Sigmoid colon (tissue), 6 donors: ENCODE measurements at regions not wholly inside any gene's neighbourhood (a gene's known extent, or its start where the extent isn't known, plus 50 kb on each side); places are given as distances from the start of the nearest gene placed in this dataset.

Experiments
- DNase-seq: peaks from one replicate; pipeline ENCODE4 v3.0.0-alpha.2; 2019
- H3K27ac ChIP-seq, 4 donors: fragments of 200-600 bp; sonication (generic); one replicate each; pipeline ENCODE4 v1.5.1; 2016 to 2019; ENCODE audit warnings: mild to moderate bottlenecking in 1 of 4
- H3K27me3 ChIP-seq, 3 donors: fragments of 200-600 bp; sonication (generic); one replicate each; pipeline ENCODE4 v1.5.1; 2019; ENCODE audit warnings: mild to moderate bottlenecking in 1 of 3
- H3K36me3 ChIP-seq, 4 donors: fragments of 200-600 bp; sonication (generic); one replicate each; pipeline ENCODE4 v1.5.1; 2016 to 2019
- H3K4me1 ChIP-seq, 4 donors: fragments of 200-600 bp; sonication (generic); one replicate each; pipeline ENCODE4 v1.5.1; 2017 to 2019
- H3K4me3 ChIP-seq, 4 donors: fragments of 200-600 bp; sonication (generic); one replicate each; pipeline ENCODE4 v1.5.1; 2017 to 2019; ENCODE audit warnings: mild to moderate bottlenecking in 2 of 4, moderate library complexity in 1 of 4
- H3K9me3 ChIP-seq, 4 donors: fragments of 200-600 bp in 3 of 4; sonication (generic) in 3 of 4; one replicate each; pipeline versions ENCODE4 v1.5.1 to v1.6.1; 2013 to 2019
- CTCF ChIP-seq, 4 experiments: fragments of 450-650 bp in 3 of 4; fragments of 200-600 bp in 1 of 4; IDR thresholded peaks; one replicate each; pipeline ENCODE4 v1.5.1; 2016 to 2019; ENCODE audit warnings: antibody characterized with exemption in 4 of 4, mild to moderate bottlenecking in 3 of 4, moderate library complexity in 2 of 4
- EP300 ChIP-seq, 4 donors: sonication (generic); formaldehyde crosslinking; IDR thresholded peaks; one replicate each; pipeline ENCODE4 v1.6.1; 2017; ENCODE audit warnings: antibody characterized with exemption in 4 of 4
- POLR2A ChIP-seq, 2 donors: fragments of 450-650 bp; IDR thresholded peaks; one replicate each; pipeline ENCODE4 v1.6.1; 2016; ENCODE audit warnings: antibody characterized with exemption in 2 of 2, mild to moderate bottlenecking in 2 of 2, moderate library complexity in 2 of 2
- POLR2AphosphoS5 ChIP-seq, 4 donors: sonication (generic); formaldehyde crosslinking; IDR thresholded peaks; one replicate each; pipeline ENCODE4 v1.6.1; 2017; ENCODE audit warnings: antibody characterized with exemption in 4 of 4
- WGBS, 2 donors: extraction: QIAGEN DNeasy Blood & Tissue Kit; methylation state at CpG; one replicate each; pipeline ENCODE4 v1.1.7; 2013; 5-methylcytosine and 5-hydroxymethylcytosine counted together
- intact Hi-C: fragments of 100-400 bp; cut with DNase I; formaldehyde crosslinking; loops from one replicate; pipeline ENCODE4 v1.15.1; 2023
- donor health status: healthy with polysubstance abuse.
- donor health status: healthy.

GRCh38 chrX:33840176-33840575 is 291.9 kb downstream of the FAM47A start:
- intact Hi-C loops, result no loop called here
- no peak overlapping the region for H3K27ac ChIP-seq
- no peaks in the 10 kb centered on the region for H3K36me3 ChIP-seq
- 55 to 64% methylated on average over 1 of the region's 1 CpG for WGBS, 2 donors
- no peak overlapping the region for H3K4me3 ChIP-seq
- no peaks in the 10 kb centered on the region for H3K27me3 ChIP-seq
- no peaks in the 10 kb centered on the region for H3K9me3 ChIP-seq
- H3K4me1 ChIP-seq, result no peaks in the 10 kb centered on the region
- DNase-seq, result no peak
- TF ChIP-seq POLR2A (IDR thresholded peaks at IDR 0.05) (no peak), CTCF (IDR thresholded peaks at IDR 0.05) (no peak), POLR2AphosphoS5 (IDR thresholded peaks at IDR 0.05) (no peak), EP300 (IDR thresholded peaks at IDR 0.05) (no peak)

GRCh38 chrX:33831211-33831610 is 300.9 kb downstream of the FAM47A start:
- TF ChIP-seq POLR2AphosphoS5 (IDR thresholded peaks at IDR 0.05) (no peak), CTCF (IDR thresholded peaks at IDR 0.05) (no peak), EP300 (IDR thresholded peaks at IDR 0.05) (no peak), POLR2A (IDR thresholded peaks at IDR 0.05) (no peak)

GRCh38 chrX:33817266-33817665 is 314.8 kb downstream of the FAM47A start:
- 88 to 93% methylated on average over 7 of the region's 7 CpGs for WGBS, 2 donors
- no peak overlapping the region for H3K27ac ChIP-seq
- DNase-seq, result no peak
- H3K27me3 ChIP-seq, result no peaks in the 10 kb centered on the region
- H3K36me3 ChIP-seq, result no peaks in the 10 kb centered on the region
- H3K4me3 ChIP-seq, result no peak overlapping the region
- intact Hi-C loops, result no loop called here
- H3K4me1 ChIP-seq, result no peaks in the 10 kb centered on the region
- no peaks in the 10 kb centered on the region for H3K9me3 ChIP-seq
- TF ChIP-seq POLR2A (IDR thresholded peaks at IDR 0.05) (no peak), EP300 (IDR thresholded peaks at IDR 0.05) (no peak), CTCF (IDR thresholded peaks at IDR 0.05) (no peak), POLR2AphosphoS5 (IDR thresholded peaks at IDR 0.05) (no peak)

More at GRCh38 chrX:33831211-33831610, 300.9 kb downstream of the FAM47A start:
- 62 to 70% methylated on average over 2 of the region's 2 CpGs for WGBS, 2 donors
- H3K9me3 ChIP-seq, result no peaks in the 10 kb centered on the region
- intact Hi-C loops, result no loop called here
- H3K27ac ChIP-seq, result no peak overlapping the region
- no peak overlapping the region for H3K4me3 ChIP-seq
- no peaks in the 10 kb centered on the region for H3K36me3 ChIP-seq
- no peak for DNase-seq
- H3K27me3 ChIP-seq, result no peaks in the 10 kb centered on the region
- H3K4me1 ChIP-seq, result no peaks in the 10 kb centered on the region

DNA sequence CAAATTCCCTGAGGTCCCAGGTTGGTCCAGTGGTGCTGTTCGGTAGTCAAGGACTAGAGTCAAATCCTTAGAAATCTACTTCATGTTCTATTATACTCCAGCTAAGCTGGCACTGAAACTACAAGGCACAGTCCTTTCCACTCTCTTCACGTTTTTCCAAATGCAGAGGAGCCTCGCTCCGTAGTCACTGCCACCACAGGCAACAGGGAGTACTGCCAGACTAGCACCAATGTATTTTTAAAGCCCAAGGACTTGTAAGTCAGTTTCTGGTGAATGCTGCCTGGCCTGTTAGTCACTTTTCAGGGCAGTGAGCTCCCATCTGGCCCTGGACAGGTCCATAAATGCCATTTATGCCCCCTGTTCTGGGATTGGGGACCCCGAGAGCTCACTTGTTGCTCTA is 323.5 kb downstream of the FAM47A start:
- no peak overlapping the region for H3K27ac ChIP-seq
- no peaks in the 10 kb centered on the region for H3K36me3 ChIP-seq
- H3K4me1 ChIP-seq, result no peaks in the 10 kb centered on the region
- no peak for DNase-seq
- TF ChIP-seq CTCF (IDR thresholded peaks at IDR 0.05), result no peak
- TF ChIP-seq POLR2A (IDR thresholded peaks at IDR 0.05), result no peak
- TF ChIP-seq POLR2AphosphoS5 (IDR thresholded peaks at IDR 0.05), result no peak
- TF ChIP-seq EP300 (IDR thresholded peaks at IDR 0.05), result no peak
- H3K27me3 ChIP-seq, result no peaks in the 10 kb centered on the region
- H3K4me3 ChIP-seq, result no peak overlapping the region
- intact Hi-C loops, result no loop called here
- H3K9me3 ChIP-seq, result no peaks in the 10 kb centered on the region
- WGBS, 2 donors, result 76 to 82% methylated on average over 5 of the region's 5 CpGs

DNA sequence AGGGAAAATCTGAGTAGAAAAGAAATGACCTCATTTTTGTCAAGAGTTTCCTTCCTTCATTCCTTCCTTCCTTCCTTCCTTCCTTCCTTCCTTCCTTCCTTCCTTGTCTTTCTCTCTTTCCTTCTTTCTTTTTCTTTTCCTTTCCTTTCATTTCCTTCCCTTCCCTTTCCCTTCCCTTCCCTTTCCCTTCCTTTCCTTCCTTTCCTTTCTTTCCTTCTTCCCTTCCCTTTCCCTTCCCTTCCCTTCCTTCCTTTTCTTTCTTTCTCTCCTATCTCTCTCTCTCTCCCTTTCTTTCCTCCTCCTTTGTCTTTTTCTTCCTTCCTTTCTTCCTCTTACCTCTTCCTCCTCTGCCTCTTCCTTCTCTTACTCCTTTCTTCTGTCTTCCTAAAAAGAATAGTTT is 347.6 kb downstream of the FAM47A start:
- Histone ChIP-seq H3K4me3 (no peak overlapping the region), H3K4me1 (no peaks in the 10 kb centered on the region), H3K9me3 (no peaks in the 10 kb centered on the region), H3K27ac (no peak overlapping the region), H3K27me3 (no peaks in the 10 kb centered on the region), H3K36me3 (no peaks in the 10 kb centered on the region)
- intact Hi-C loops, result no loop called here
- DNase-seq, result no peak
- TF ChIP-seq EP300 (IDR thresholded peaks at IDR 0.05) (no peak), POLR2A (IDR thresholded peaks at IDR 0.05) (no peak), POLR2AphosphoS5 (IDR thresholded peaks at IDR 0.05) (no peak), CTCF (IDR thresholded peaks at IDR 0.05) (no peak)
